ENCODE measurements at regions not wholly inside any gene's neighbourhood (a gene's known extent, or its start where the extent isn't known, plus 50 kb on each side); places are given as distances from the start of the nearest gene placed in this dataset.

DNA sequence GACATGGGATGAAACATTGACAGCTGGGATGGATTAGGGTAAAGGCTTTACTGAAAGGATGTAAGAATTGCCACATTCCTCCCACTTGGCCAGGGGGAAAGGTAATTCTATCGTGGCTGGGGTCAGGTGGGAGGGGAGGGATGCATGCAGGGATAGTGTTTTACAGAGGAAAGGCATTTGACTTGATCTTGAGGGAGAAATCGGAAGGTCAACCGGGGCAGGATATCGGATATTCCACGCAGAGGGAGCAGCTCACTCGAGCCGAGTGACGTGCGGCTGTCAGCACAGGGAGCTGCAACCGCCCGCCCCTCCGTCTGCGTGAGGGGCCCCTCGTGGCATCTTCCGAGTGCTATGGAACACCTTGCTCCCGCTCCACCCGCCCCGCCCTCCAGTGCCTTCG lies 63.4 kb upstream of the ADAMTS2 start:
- TF ChIP-seq, protein P1, sequence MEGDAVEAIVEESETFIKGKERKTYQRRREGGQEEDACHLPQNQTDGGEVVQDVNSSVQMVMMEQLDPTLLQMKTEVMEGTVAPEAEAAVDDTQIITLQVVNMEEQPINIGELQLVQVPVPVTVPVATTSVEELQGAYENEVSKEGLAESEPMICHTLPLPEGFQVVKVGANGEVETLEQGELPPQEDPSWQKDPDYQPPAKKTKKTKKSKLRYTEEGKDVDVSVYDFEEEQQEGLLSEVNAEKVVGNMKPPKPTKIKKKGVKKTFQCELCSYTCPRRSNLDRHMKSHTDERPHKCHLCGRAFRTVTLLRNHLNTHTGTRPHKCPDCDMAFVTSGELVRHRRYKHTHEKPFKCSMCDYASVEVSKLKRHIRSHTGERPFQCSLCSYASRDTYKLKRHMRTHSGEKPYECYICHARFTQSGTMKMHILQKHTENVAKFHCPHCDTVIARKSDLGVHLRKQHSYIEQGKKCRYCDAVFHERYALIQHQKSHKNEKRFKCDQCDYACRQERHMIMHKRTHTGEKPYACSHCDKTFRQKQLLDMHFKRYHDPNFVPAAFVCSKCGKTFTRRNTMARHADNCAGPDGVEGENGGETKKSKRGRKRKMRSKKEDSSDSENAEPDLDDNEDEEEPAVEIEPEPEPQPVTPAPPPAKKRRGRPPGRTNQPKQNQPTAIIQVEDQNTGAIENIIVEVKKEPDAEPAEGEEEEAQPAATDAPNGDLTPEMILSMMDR (conservative IDR thresholded peaks at IDR 0.05; ENCODE audit: low read depth, low read length), result no peak
- no peak for DNase-seq (ENCODE audit: low read depth)

DNA sequence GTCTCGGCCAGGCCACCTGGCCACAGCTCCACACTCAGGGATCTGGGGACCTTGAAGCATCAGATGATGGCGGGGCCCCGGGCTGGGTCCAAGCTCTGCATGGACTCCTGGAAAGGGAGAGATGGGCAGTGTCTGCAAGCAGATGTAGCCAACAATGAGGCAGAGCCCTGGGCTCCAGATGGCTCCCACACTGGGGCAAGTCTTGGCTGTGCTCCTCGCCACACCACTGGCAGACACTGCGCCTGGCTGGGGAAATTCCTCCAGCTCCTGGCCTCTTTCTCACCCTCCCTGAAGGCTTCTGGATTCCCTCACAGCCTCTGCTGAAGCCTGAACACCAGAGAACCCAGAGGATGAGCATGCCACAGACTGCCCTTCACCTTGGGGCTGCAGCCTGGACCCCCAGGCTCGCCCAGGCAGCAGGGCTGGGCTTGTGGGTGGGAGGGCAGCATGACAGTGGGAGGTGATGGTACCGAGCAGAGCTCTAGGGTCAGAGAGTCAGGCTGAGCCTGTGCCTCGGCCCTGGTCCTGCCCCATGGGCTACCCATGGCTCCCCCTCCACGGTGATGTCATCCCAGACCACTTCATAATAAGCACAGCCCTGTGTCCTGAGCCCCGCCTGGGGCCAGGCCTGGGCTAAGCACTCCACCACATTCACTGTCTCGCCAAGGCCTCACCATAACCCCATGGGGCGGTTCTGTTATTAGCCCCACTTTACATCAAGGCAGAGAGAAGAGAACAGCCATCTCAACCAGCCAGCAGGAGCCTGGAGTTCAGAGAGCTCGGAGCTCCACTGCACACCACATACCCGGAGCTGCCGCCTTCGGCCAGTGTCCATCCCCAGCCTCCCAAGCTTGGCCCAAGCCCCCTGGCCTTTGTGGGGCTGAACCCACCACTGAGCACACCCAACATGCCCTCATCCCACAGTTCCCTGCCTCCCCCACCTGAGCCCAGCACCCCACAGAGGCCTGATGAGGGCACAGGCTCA lies 62.2 kb upstream of the ADAMTS2 start:
- H3K4me3 ChIP-seq (ENCODE audit: low read length), result no peak overlapping the region
- no peak for DNase-seq (ENCODE audit: low read depth)
- TF ChIP-seq, protein P1 (conservative IDR thresholded peaks at IDR 0.05; ENCODE audit: low read depth, low read length), result no peak

More for the DNA sequence above, 63.4 kb upstream of the ADAMTS2 start:
- H3K4me3 ChIP-seq (ENCODE audit: low read length), result no peak overlapping the region

DNA sequence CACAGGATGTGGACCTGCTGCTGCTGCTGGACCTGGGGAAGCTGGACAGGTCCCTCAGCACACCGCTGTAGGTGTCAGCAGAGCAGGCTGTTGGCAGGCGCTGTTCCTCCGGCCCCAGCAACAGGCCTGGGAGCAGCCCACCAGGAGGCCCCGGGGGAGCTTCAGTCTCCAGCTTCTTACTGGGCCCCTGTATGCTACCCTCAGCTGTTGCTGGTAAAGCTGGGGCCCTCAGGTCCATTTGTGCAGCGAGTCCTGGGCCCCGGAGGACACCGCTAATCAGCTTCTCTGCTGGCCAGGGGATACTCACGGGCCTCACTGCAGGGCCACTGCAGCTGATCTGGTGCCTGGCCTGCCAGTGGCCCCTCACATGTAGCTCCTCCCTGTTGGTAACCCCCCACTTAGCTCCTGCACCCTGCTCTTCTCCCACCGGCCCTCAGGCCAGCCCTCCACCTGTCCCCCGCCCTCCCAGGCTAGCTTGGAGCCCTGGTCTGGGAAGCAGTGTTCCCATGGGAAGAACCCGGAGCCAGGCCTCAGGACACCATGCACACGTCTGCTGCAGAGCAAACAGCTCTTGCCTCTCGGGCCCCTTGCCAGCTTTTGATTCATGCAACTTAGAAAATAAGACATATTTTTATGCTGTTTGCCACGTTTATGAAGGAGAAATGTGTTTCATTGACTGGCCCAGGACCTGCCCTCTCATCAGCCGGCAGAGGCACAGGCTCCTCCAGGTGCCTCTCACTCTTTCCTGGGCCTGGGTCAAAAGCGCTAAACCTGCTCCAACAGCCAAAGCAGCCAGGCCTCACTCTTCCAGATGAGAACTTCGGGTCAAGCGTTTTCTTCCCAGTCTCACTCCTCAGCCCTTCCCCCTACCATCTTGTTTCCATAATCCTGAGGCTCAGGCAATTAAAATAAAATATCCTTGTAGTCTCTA lies 61.0 kb upstream of the ADAMTS2 start:
- TF ChIP-seq, protein P1 (conservative IDR thresholded peaks at IDR 0.05; ENCODE audit: low read depth, low read length), result no peak
- no peak for DNase-seq (ENCODE audit: low read depth)
- H3K4me3 ChIP-seq (ENCODE audit: low read length), result no peak overlapping the region

DNA sequence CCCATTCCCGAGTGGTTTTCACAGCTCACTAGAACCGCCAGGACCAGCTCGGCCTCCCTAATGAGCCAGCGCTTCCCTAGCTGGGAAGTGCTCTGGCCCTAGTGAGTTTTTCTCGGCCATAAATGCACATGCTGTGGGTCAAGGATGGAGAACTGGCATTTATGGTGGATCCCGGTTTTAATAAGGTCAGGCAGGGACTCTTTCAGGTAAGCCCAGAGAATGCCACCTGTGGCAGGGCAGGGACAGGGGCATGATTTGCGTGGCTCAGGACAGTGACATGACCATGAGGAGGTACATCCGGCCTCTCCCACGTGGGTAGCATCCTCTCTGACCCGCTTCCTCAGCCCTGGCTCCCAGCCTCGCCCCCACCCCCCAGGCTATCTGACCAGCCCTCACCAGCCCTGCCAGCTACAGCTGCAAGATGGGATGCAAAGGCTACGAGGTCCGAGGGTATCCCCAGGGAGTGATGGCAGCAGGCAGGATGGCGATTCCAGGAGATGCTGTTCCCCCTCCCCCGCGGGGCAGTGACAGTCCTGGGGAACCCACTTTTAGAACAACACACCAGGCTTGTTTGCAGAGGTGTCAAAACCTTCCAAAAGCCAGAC lies 60.3 kb upstream of the ADAMTS2 start:
- H3K4me3 ChIP-seq (ENCODE audit: low read length), result no peak overlapping the region
- TF ChIP-seq, protein P1 (conservative IDR thresholded peaks at IDR 0.05; ENCODE audit: low read depth, low read length), result no peak
- no peak for DNase-seq (ENCODE audit: low read depth)

DNA sequence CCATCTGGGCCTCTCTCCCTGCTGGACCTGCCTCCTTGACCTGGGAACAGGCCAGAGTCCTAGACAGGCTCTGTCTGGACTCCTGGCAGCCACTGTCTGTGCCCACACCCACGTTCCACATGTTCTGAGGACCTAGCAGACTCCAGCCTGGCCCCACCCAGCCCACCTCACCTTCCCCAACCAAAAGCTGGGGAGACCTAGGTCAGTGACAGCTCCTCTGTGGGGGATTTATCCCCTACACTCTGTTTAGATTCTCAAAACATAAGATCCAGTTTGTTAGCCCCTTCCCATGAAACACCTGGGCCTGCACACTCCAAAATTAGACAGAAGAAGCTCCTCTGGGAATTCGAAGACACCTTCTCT lies 59.8 kb upstream of the ADAMTS2 start:
- no peak for DNase-seq (ENCODE audit: low read depth)
- H3K4me3 ChIP-seq (ENCODE audit: low read length), result no peak overlapping the region
- TF ChIP-seq, protein P1 (conservative IDR thresholded peaks at IDR 0.05; ENCODE audit: low read depth, low read length), result no peak

DNA sequence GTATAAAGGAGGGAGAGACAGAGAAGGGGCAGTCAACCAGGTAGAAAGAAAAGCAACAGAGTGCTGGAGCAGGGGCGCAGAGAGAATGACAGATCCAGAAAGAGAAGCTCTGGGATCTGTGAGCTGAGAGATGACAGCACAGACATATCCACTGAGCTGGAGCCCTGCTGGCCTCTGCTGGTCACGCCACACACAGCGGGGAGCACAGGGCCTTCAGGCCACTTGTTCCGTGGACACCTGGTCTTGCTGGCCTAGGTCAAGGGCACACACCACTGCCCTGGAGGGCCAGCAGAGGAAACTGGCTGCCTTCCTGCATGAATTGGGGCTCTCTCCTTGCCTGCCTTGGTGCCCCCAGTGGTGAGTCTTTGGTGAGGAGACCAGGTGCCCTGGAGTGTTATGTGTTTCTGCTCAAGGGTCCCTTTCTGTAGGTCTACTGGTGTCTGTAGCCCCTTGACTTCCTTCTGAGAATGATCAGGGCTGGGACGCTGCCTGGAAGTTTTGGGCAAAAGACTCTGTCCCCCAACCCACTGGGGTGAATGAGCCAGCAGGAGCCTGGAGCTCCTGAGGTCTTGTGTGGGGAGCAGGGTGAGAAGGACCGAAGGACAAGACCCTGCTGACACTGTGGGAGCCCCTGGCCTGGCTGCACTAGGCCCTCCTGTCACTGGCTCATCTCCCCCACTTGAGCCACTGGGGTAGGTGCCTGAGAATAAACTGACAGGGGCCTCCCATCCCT lies 59.2 kb upstream of the ADAMTS2 start:
- no peak for DNase-seq (ENCODE audit: low read depth)
- H3K4me3 ChIP-seq (ENCODE audit: low read length), result no peak overlapping the region
- TF ChIP-seq, protein P1 (conservative IDR thresholded peaks at IDR 0.05; ENCODE audit: low read depth, low read length), result no peak

Measured in retinal pigment epithelial cell (primary cell).